ENCODE measurements at regions not wholly inside any gene's neighbourhood (a gene's known extent, or its start where the extent isn't known, plus 50 kb on each side); places are given as distances from the start of the nearest gene placed in this dataset.

DNA sequence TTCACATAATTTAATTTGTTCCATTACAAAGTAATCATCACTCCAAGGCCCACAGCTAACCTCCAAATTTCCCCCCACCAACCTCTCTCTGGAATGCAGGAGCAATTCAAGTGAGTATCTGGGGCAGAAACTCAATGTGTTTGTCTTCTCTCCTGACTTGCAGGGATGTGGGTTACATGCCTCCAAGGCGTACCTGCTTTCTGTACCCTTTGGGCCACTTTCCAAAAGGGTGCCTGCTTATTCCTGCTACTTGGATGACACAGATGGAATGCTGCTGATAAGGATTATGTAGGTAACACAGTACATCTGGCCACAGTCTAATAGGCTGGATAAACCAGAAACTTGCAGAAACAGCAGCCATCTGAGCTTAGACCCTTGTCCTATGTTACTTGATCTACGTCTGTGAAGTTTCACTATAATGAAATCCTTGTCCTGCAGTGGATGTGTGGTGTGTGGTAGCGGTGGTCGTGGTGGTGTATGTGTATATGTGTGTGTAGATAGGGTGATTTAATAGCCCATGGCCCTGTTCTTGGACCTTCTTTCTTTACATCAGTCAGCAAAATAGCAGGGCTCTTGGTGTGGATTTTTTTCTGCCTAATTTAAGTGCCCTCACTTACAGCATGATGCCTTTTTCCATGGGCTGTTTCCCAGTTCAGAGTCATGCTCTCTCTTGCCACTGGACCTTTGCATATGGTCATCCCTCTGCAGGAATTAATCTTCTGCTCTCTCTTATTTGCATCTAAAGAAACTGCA lies 175.9 kb downstream of the ZDHHC21 start:
- no peak for ATAC-seq
- no peak for DNase-seq

DNA sequence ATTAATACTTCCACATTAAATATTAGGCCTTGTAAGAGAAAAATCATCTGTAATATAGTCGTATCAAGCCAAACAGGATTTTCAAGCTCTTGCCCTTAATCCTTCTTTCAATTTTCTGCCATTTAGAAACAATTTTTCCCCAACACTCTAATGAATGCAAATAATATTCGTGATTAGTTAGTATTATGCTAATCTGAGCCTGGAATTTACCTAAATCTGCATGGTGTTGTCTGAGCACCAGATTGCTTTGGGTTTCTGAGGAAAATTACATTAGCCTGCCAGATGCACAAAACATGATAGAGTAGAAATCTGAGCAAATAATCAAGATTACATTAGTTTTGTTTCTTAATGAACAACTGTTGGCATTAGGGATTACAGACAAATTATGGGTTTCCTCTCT lies 176.6 kb downstream of the ZDHHC21 start:
- ATAC-seq (no peak), DNase-seq (no peak)

DNA sequence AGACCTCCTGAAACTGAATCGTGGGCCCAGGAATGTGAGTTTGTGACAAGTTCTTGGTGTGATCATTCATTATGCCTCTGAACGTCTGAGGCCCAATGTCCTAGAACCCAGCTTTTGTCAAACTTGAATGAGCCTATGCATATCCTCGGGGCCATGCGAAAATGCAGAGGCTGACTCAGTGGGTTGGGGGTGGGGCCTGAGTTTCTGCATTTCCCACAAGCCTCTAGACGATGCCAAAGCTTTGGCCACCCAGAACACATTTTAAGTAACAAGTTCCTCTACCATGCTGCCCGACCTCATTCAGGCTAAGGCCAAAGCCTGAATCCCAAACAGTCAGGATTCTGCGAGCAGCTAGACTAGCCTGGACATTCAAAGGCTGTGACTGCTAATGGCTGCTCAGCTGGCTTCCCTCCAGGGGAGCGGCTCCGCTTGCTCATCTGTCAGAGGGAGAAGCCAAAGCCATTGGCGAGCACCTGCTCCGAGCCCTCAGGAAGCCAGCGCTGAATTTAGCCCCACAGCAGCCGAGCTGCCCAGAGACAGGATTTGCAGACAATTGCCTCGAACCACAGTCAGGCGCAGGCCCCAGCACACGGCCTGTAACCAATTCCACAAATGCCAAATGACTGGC lies 177.5 kb downstream of the ZDHHC21 start:
- ATAC-seq: no peak

DNA sequence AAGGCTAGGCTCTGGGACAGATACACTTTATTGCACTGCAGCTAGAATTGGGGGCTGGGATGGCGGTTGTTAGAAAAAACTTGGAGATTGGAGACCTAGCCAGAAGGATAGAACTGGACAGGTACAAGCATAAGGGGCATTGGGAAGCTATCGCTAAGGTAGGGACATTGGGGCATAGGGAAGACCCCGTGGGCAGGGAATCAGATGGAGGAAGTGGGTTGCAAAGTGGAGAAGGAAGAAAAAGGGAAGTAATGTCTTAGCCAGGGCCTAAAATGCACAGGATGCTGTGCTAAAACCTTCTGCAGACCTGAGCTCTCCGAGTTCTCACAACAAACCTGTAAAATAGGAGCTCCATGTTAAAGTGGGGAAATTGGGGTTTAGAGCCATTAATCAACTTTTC lies 178.2 kb downstream of the ZDHHC21 start:
- DNase-seq: no peak
- ATAC-seq: no peak

More for the DNA sequence above, 177.5 kb downstream of the ZDHHC21 start:
- DNase-seq: no peak

DNA sequence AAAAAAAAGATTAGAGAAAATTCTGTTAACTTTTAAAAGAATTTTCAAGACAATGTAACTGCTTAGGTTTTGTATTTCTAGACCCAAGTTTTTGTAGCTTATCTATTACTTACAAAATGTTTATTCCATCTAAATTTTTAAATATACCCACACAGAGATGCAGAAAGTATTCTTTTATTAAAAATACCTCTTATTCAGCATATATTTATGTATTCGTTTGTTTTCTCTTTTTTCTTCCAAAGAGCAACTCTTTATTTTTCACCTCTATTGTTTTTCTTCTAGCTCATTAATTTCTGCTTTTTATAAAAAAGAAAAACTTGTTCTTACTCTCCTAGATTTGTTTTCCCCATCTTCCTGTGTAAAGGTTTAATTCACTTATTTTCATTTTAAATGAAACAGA lies 180.3 kb downstream of the ZDHHC21 start:
- no peak for ATAC-seq
- DNase-seq: no peak

DNA sequence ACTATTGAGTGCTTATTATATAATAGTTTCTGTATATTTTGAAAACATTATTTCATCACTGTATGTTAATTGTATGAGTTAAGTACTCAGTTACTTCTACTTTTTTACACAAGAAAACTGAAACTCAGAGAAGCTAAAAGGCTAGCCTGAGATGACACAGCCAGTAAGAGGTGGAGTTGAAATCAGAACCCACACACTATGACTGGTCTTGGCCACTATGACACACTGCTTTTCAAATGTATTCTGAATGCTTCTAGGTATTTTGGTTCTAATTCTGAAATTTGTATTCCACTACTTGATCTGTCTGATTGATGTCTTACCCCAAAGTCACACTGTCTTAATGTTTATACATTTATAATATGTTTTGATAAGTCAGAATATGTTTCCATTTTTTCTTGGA lies 181.8 kb downstream of the ZDHHC21 start:
- peak; percentile 43 for ATAC-seq
- no peak for DNase-seq

DNA sequence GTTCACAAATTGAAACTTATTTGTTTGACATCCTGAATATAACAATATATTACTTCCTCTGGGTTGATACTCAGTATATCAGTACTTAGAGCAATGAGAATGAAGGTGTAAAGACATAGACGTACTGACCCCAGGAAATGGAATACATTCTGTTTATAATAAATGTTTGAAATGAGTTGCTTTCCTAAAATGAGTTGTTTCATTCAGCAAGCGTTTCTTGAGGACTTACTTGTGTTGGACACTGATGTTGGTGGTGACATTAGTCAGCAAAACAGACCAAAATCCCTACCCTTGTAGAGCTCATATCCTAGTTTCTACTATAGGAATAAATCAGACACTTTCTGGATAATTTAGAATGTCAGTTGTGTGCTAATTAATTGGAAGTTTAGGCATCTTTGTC lies 184.3 kb downstream of the ZDHHC21 start:
- no peak for ATAC-seq
- DNase-seq: no peak

DNA sequence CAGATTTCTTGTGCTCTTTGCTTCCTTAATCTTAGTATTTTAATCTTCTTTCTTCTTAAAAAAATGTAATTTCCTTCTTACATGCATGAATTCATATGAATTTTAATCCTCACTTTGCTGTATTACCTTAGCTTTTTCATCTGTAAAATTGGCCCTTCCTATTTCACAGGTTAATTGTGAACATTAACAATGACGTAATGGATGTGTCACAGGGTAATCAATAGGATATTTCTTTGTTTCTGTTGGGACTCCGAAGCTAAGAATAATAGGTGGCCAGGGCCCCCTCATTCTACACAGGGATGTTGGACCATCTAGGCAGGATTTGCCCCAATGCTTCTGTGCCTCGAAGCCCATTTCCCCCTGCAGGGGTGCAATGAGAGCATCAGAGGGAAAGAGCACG lies 187.4 kb upstream of the NFIB start:
- DNase-seq (no peak), ATAC-seq (no peak)

DNA sequence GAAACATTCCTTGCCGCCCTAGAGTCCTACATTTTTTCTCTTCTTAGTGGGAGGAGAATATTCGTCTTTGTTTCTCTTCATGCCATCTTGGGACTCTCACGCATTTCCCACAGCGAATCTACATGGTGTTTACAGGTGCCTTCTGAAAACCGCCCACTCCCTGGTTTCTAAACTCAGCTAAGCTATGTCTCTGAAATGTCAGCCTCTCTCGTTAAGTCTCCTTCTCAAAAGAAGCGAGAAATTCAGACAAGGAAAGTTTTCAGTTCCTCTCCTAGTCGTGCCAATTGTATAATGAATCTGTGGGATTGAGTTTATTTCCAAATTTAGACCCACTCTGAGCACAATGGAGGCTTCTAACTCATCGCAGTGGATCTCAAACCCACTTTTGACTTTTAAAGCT lies 186.8 kb upstream of the NFIB start:
- no peak for DNase-seq
- ATAC-seq: no peak

DNA sequence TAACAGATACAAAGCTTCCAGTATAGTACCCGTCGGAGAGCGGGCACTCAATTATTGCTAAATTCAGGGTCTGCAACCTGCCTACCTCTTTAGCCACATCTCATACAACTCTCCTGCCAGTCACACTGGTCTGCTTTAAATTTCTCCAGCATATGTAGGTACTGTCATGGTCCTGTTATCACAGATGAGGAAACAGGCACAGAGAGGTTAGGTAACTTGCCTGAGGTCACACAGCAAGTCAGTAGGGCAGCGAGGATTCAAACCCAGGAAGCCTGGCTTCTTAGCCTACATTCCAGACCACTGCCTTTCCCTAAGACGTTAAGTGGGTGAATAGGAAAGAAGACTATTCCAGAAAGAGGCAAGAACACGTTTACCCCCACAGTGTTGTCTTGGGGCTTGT lies 186.0 kb upstream of the NFIB start:
- no peak for ATAC-seq
- DNase-seq: no peak

DNA sequence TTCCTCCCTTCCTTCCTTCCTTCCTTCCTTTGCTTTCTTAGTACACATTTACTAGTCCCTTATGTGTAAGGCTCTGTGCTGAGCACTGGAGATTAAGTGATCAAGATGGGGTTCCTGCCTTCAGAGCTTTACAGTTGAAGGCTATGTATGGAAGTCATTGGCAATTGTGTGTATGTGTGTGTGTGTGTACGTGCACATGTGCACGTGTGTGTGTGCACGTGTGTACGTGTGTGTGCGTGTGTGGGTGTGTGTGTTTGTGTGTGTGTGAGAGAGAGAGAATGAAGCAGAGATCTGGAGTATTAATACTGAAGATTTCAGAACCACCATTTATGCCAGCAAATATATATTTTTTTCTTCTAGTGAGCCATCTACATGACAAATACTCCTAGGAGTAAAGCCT lies 184.9 kb upstream of the NFIB start:
- DNase-seq (no peak), ATAC-seq (no peak)

DNA sequence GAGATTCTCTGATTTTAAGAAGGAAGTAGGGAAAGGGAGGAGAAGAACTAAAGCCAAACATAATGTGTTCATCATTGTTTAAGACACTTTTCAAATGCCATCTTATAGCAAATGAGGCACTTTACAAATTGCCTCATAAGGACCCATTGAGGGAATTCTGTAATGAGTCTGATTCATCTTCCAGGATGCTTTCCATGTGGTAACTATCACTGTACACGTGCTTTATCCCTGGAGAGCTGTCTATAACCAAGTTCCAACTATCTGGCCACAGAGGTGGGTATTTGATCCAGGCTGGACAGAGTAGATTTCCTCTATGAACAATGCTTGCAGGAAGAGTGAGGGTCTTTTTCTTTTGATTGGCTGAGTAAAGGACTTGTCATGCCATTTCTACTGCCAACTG lies 183.5 kb upstream of the NFIB start:
- DNase-seq: no peak
- no peak for ATAC-seq

DNA sequence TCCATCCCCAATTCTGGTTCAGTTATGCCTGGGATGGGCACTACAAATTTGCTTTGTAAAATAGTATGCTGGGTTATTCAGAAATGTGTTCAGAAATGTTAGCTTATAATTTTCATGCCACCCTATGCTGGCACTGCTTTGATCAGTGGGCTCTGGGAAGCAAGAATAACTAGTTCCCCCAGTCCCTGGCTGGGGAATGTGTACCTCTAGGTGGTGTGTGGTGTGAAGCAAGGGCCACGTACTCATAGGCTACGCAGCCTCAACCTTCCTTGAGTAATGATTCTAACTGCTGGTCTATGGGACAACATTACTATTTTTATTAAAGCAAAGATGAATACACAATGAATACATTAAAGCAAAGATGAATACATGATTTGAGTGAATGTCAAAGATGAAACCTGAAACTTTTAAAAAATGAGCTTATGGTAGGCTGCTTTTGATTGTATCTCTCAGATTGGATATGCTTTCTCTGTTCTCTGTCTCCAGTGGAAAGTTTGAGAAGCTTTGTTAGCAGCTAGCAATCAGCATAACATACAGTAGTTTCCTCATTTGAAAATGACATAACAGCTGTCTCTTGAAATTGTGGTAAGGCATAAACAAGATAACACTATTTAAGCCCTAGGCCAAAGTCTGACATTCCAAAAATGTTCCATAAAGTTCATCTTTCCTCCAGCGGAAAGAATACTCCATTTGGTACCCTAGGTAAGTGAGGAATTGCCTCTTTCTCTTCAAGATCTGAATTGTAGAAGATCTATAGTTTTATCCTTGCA lies 174.7 kb upstream of the NFIB start:
- ATAC-seq: no peak
- DNase-seq: no peak

DNA sequence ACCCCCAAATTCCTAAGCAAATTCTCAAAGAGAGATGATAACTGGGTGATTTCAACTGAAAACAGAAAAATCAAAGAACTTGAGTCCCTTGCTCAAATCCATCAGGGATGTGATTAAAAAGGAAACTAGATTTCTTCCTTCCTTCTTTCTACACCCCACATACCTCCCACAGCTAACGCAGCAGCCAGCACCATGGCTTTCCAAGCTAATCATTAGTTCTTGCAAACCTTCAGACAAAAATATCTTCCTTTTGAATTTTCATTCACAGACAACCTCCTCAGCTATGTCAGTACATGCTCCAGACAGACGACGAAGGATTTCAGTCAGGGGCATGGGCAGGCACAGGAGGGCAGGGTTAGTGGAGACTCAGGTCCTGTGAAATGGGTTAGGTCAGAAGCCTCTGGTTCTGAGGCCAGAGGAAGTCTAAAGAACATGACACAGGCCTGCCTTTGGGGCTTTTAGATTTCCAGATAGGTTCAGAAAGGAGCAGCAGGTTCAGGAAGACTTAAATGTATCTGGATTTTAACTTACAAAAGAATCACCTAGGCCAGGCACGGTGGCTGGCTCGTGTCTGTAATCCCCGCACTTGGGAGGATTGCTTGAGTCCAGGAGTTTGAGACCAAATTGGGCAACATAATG lies 173.7 kb upstream of the NFIB start:
- DNase-seq (no peak), ATAC-seq (no peak)

DNA sequence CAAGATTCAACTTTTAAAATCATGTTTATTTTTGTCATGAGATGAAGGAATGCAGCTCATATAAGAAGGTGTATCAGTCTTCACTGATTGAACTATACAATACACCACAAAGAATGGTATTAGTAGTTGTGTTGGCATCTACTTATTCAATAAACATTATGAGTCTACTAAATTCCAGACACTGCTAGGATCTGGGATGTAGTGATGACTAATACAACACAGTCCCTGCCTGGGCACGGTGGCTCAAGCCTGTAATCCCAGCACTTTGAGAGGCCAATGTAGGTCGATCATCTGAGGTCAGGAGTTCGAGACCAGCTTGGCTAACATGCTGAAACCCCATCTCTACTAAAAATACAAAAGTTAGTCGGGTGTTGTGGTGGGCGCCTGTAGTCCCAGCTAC lies 171.4 kb upstream of the NFIB start:
- DNase-seq: no peak

DNA sequence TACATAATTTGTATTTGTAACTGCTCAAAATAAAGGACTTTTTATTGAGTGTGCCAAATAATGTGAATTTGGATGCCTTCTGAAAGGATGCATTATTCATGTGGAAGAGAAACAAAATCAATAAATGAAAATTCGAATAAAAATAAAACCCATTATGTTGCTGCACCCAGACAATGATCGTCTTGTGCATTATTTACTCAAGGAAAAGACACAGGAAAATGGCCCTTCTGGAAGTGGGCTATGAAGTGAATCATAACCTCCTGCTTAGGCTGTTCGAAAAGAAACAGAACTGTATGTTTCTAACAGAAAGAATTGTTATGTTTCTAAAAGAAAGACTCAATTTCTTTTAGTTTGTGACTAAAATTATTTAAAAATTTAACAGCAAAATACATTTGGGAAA lies 168.9 kb upstream of the NFIB start:
- ATAC-seq (no peak), DNase-seq (no peak)

More for the DNA sequence above, 171.4 kb upstream of the NFIB start:
- no peak for ATAC-seq

DNA sequence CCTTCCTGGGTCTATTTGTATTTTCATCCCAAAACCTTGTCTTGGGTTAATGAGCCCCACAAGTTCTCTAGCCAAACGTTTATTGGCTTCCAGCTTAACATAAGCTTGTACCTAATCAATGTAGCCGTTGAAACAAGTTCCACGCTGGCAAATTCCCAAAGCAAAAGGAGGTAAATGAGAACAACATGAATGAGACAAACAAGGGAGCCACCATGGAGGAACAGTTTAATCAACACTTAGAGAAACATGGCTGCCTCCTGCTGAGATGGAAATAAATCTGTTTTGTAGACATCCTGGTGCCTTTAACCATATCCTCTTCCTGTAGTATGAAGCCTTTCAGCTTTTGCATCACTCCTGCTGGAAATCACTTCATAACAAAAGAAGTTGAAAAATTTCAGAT lies 166.6 kb upstream of the NFIB start:
- ATAC-seq: no peak
- no peak for DNase-seq

DNA sequence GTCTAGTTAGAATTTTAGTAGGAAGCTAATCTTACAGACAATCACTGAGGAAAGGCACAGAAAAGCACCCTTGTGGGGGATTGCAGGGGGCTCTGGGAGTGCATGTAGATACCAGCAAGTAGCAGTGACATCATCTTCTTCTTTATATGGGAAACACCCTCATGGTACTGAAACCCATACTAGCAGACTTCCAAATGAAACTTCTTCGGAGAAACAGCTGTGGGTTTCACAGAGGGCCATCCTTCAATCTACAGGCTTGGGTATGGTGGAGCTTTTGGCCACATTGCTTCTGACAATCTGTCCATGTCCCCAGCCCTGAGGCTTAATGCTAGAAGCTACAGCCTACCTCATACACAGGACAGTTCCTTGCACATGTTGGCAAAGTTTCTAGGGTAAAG lies 165.2 kb upstream of the NFIB start:
- no peak for ATAC-seq

DNA sequence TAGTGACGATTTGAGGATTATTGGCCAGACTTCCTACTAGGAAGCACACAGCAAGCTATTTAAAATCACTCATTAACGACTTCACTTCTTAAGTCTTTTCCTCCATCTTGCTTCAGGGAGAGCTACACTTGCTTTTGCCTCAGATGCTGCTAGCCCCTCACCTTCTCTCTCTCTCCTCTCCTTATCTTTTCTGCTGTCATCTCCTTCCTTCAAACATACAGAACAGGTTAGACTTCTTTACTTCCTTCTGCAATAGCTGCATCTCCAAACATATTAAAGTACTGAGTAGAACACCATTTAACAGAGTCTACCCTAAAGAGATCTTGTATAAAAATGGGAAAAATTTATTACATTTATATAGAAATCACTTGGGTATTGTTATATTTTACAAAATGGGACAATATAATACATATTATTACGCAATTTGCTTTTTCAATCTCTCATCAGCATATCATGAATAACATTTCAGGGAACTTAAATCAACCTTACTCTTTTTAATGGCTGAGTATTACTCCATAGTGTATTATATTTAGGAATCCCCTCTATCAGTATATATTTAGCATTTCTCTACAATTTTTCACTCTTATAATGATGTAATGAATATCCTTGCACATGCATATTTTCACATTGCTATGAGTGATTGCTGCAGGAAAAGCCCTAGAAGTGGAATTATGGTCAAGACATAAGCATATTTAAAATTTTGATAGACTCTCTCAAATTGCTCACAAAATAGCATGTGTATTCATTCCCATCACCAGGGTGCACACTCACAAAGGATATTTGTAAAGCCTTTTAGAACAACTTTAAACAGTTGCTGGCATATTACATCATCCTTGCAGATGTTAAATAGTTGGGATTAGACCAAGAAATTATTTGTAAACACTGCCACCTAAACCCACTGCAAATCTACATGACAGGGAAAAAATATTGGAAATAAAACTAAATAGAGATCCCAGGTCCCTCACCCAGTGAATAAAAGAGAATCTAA lies 164.5 kb upstream of the NFIB start:
- DNase-seq: no peak
- no peak for ATAC-seq

More for the DNA sequence above, 165.2 kb upstream of the NFIB start:
- no peak for DNase-seq

DNA sequence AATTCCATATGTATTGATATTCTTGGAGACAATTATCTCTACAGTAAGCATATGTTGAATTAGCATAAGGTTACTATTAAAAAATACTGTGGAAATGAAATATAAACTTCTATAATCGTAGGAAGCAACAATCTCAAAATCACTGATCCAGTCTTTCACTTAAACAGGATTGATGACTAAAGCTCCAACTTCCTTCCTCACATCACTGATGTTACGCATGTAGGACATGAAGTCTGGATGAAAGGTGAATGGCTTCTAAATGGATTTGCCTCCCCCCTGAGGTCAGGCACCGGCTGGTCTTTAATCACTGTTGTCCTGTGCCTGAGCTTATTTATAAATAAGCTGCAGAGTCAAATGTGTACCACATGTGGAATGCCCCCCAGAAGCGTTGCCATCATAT lies 157.1 kb upstream of the NFIB start:
- DNase-seq (no peak), ATAC-seq (no peak)

DNA sequence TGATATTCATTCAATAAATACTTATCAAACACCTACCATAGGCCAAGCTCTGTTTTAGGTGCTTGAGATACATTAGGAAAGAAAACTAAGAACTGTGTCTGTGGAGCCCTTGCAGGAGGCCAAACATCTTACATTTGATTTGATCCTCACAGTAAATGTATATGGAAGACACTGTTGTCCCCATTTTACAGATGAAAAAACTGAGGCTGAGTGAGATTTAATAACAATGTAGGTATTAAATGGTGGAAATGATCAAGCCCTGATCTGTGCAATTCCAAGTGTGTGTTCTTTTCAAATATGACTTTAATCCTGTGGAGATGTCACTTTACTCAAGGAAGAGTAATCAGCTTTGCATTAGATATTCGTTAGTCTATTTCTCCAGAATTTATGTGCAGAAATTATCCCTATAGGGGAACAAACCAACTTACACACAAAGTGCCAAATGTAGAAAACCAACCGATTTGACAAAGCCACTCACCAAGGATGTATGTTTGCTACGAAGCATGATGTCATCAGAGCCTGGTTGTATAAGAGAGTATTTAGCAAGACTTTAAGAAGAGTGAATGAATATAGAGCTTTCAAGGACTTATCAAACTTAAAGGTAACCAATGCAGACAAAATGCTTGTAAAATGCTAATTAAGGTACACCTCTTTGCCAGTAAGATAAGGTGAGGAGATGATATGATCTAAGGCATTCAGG lies 153.9 kb upstream of the NFIB start:
- ATAC-seq (no peak), DNase-seq (no peak)
